GM18508 (cell line): ENCODE measurements at regions not wholly inside any gene's neighbourhood (a gene's known extent, or its start where the extent isn't known, plus 50 kb on each side); places are given as distances from the start of the nearest gene placed in this dataset.
"Not testable (repeated sequence)": the region's sequence is repeated elsewhere in the genome, so short reads cannot be mapped to it uniquely, and the experiment has no call there.

ENCODE experiments used
- ATAC-seq: cut with Tn5 transposase; IDR thresholded peaks from one replicate; pipeline ENCODE4 v1.9.1; 2021; ENCODE audit warnings: moderate number of reproducible peaks; ENCODE audit not compliant: insufficient read depth, unreplicated experiment

- ATAC-seq, result no peak
Measured at GRCh38 chr1:79239840-79240239, 233.3 kb upstream of the ADGRL4 start.

GRCh38 chr1:79235301-79236002 lies 228.9 kb upstream of the ADGRL4 start:
- no peak for ATAC-seq

GRCh38 chr1:79232818-79233217 lies 226.3 kb upstream of the ADGRL4 start:
- no peak for ATAC-seq

GRCh38 chr1:79230751-79231150 lies 224.2 kb upstream of the ADGRL4 start:
- ATAC-seq, result not testable (repeated sequence)

- no peak for ATAC-seq
Measured at GRCh38 chr1:79226963-79227362, 220.4 kb upstream of the ADGRL4 start.

- no peak for ATAC-seq
Measured at GRCh38 chr1:79224537-79224936, 218.0 kb upstream of the ADGRL4 start.

GRCh38 chr1:79220509-79220908 lies 214.0 kb upstream of the ADGRL4 start:
- ATAC-seq, result no peak

- peak; percentile 81 for ATAC-seq
Measured at GRCh38 chr1:79215311-79215710, 208.8 kb upstream of the ADGRL4 start.

- ATAC-seq, result no peak
Measured at GRCh38 chr1:79207786-79208185, 201.3 kb upstream of the ADGRL4 start.

- no peak for ATAC-seq
Measured at GRCh38 chr1:79207331-79207730, 200.8 kb upstream of the ADGRL4 start.

GRCh38 chr1:79204779-79205479 lies 198.4 kb upstream of the ADGRL4 start:
- no peak for ATAC-seq

- ATAC-seq, result no peak
Measured at GRCh38 chr1:79198832-79199231, 192.3 kb upstream of the ADGRL4 start.

GRCh38 chr1:79197421-79197820 lies 190.9 kb upstream of the ADGRL4 start:
- ATAC-seq, result no peak

- ATAC-seq, result no peak
Measured at GRCh38 chr1:79196211-79196610, 189.7 kb upstream of the ADGRL4 start.

- ATAC-seq, result peak; percentile 33
Measured at GRCh38 chr1:79193211-79194079, 186.9 kb upstream of the ADGRL4 start.

GRCh38 chr1:79190074-79190473 lies 183.5 kb upstream of the ADGRL4 start:
- peak; percentile 73 for ATAC-seq

GRCh38 chr1:79188337-79188736 lies 181.8 kb upstream of the ADGRL4 start:
- ATAC-seq, result no peak

GRCh38 chr1:79186260-79186659 lies 179.7 kb upstream of the ADGRL4 start:
- no peak for ATAC-seq

- no peak for ATAC-seq
Measured at GRCh38 chr1:79177844-79178243, 171.3 kb upstream of the ADGRL4 start.

- ATAC-seq, result no peak
Measured at GRCh38 chr1:79161077-79161476, 154.5 kb upstream of the ADGRL4 start.

- no peak for ATAC-seq
Measured at GRCh38 chr1:79155991-79156390, 149.5 kb upstream of the ADGRL4 start.
